Brain pericyte (primary cell): ENCODE measurements at regions not wholly inside any gene's neighbourhood (a gene's known extent, or its start where the extent isn't known, plus 50 kb on each side); places are given as distances from the start of the nearest gene placed in this dataset.

Experiments used
- DNase-seq: peaks from one replicate; pipeline ENCODE4 v3.0.0-alpha.2; 2012; ENCODE audit warnings: low read depth, low spot score

GRCh38 chr18:24985586-24985985 is 366.4 kb downstream of the ZNF521 start:
- no peak for DNase-seq

GRCh38 chr18:24986666-24987302 is 365.2 kb downstream of the ZNF521 start:
- DNase-seq: no peak

DNA sequence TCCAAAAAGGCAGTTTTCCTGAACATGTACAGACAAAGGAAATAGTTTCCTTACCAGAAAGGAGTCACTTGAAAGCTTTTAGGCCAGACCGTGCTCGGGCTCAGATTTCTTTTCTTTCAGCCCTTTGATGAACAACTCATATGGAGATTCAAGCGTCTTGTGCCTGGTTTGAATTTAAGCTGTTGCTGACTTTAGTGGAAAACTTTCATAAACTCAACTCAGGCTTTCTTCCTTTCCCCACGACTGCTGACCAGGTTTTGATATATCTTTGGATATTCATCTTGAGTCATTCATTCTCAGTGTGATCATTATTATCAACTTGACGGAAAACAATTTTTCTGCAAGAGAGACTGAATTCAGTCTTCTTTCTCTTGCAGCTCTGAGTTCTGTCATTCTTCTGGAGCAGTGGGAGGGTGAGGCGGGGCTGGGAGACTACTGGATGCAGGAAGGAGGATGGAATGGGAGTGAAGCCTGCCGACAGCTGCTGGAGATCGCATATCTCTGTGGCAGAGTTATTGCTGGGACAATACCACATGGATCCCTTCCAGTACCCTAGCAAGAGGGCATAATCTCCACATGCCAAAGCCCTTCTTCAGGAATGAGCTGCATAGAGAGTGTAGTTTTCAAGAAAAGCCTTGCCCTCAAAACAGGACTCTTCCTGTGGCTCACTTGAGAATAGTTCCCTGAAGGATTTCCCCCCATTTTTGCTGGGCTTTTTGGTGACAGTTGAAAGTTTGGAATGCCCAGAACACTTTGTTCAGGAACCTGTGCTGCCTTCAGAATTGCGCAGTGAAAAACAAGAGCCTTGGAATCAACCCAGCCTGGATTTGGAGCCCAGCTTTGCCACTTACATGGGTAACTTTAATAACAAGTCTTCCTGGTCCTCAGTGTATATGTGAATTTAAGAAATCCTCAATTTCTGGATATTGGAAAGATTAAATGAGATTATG is 364.4 kb downstream of the ZNF521 start:
- no peak for DNase-seq

- no peak for DNase-seq
These were observed 363.6 kb downstream of the ZNF521 start for GRCh38 chr18:24988253-24988840.

DNA sequence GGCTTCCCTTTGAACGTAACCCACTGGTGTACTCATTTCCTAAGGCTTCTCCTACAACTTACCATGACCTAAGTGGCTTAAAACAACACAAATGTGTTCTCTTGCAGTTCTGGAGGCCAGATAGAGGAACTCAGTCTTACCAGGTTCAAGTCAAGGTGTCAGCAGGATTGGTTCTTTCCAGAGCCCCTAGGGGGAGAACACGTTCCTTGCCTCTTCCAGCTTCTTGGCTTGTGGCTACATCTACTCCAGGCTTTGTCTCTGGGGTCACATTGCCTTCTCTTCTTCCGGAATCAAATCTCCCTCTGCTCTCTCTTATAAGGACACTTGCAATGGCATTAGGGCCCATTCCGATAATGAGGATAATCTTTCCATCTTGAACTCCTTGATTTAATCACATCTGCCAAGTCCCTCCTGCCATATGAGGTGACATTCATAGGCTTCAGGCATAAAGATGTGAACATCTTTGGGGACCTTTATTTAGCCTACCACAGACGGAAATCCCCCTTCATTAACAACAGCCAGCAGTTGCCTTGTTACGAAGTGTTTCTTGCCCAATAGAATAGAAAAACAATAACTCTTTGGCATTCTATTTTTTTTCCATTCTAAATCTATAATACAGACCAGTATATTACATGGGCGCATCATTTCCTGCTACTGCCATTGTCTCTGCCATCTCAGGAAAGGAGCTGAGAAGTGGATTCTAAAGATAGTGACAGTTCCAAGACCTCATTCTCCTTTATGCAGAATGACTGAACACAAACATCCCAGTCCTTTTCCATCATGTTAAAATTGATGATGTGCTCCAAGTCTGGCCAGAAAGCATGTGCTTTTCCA is 362.0 kb downstream of the ZNF521 start:
- DNase-seq: no peak

GRCh38 chr18:24990671-24991134 is 361.3 kb downstream of the ZNF521 start:
- no peak for DNase-seq

- no peak for DNase-seq
These were observed 360.6 kb downstream of the ZNF521 start for GRCh38 chr18:24991141-24992060.

DNA sequence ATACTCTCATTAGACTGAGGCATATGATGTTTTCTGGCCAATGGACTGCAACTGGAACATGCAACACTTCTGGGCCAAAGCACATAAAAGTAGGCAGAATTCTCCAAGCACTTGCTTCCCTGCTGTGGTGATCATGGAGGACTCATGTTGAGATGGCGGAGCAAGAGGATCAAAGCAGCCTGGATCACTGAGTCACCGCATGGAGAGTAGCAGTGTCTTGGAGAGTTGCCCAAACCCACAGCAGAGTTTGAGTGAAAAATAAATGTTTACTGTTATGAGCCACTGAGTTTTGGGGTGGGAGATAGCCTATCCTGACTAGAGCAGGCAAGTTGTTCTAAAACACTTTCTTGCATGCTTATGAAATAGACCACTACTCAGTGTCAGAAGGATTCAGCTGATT is 359.5 kb downstream of the ZNF521 start:
- DNase-seq: no peak

DNA sequence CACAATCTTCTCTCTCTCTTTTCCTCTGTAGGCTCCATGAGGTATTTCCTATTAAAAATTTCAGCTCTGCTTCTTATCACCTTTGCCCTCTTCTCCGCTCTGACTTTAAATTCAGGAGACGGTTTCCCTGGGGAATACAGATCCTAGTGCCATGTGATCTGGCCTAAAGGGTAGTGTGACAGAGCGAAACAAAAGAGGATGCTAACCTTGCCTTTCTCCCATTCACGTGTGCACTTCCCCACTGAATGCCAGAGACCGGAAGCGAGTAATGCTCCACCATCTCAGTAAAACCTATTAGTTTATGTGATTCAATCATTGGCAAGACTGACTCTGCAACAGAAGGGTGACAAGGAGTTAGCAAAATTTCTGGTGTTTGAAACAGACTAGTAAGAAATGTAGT is 358.3 kb downstream of the ZNF521 start:
- DNase-seq: no peak

DNA sequence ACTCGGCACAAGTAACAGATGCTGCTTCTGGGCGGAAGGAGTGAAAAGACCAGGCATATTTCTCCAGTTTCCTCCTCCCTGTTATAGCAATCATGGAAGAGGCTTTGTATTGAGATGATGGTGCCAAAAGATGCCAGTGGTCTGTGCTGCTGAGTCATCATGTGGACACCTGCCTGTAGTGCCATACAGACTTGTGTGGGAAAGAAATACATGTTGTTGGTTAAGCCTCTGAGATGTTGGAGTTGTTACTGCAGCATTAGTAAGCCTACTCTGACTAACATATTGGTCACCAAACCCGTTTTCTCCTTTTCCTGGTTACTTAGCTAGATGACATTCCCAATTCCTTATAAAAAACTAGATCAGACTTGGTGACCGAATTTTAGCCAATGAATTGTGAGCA is 356.9 kb downstream of the ZNF521 start:
- no peak for DNase-seq

GRCh38 chr18:24995755-24996154 is 356.2 kb downstream of the ZNF521 start:
- no peak for DNase-seq

GRCh38 chr18:24999650-25000267 is 352.2 kb downstream of the ZNF521 start:
- no peak for DNase-seq

- no peak for DNase-seq
These were observed 350.2 kb downstream of the ZNF521 start for GRCh38 chr18:25001803-25002202.

DNA sequence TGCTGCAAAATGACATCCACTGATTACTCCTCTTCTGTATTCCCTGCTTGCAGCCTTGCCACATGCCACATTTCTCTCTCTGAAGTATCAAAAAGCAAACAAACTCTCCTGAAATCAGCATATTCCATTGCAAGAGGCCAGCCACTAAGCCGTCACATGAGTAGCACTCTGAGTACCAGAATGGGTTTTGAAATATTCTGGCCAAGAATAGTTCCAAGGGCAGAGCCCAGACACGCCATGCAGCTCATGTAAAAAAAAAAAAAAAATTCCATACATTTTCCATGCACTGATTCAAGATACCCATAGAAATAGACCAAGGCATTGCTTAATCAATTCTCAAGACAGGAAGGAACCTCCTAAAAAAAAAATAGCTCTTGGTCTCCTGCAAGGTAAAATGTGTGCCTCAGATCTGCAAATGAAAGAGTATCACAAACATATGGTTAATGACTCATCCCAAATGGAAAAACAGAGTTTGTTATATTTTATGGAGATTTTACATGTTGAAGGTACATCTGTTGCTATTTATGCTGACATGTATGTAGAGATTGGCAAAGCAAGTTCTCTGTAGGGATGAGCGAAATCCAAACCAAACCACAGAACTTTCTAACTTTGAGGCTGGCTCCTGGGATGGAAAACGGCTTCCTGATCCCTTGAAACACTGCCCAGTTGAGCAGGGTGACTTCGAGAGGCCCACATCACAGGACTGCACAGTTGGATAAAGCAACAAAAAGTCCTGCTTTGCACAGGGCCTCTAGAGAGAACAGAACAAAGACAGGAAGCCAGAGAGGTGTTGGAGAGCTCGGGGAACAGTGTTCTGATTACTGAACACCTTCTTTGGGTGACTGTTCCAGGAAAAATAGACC is 346.2 kb downstream of the ZNF521 start:
- no peak for DNase-seq

DNA sequence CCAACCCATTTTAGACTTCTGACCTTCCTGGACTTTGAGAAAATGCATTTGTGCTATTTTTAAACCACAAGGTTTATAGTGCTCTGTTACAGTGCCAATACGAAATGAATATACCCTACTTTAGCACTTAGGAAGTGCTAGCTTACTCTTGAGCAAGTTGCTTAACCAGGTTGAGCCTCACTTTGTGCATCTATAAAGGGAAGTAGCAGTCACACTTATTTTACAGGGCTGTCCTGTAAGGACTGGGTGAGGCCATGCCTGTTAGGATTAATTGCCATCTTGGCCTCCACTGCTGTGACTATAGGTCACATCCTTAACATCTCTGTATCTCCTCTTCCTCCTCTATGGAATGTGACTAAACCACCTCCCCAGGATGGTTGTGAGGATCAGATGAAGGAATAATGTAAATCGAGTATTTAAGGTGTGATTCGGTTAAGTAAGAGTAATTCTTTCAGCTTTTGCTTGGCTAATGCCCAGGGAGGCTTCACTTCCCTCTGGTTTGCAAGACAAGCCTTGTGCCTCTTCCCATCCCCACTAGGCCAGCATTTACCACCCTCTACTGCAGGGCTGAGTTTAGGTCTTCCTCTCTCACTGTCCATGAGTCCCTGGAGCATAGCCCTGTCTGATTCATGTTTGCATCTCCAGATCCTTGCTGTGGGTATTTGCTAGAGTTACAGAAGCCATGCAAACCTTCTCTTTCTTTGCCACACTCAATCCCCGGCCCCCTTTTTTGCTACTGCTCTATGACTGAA is 341.2 kb downstream of the ZNF521 start:
- no peak for DNase-seq
